Neural progenitor cell (in vitro differentiated cells): ENCODE measurements at regions not wholly inside any gene's neighbourhood (a gene's known extent, or its start where the extent isn't known, plus 50 kb on each side); places are given as distances from the start of the nearest gene placed in this dataset.

Experiments
- CTCF ChIP-seq: fragments of 200-600 bp; sonication (generic); IDR thresholded peaks from 2 replicates; pipeline ENCODE4 v1.5.1; 2017; ENCODE audit warnings: antibody characterized with exemption, mild to moderate bottlenecking
- EZH2 ChIP-seq: fragments of 200-600 bp; sonication (generic); IDR thresholded peaks from 2 replicates; pipeline ENCODE4 v1.6.1; 2017; ENCODE audit warnings: antibody characterized with exemption, mild to moderate bottlenecking, moderate library complexity
- EZH2phosphoT487 ChIP-seq: fragments of 200-600 bp; sonication (generic); IDR thresholded peaks from 2 replicates; pipeline ENCODE4 v1.6.1; 2017; ENCODE audit warnings: antibody characterized with exemption

GRCh38 chr18:64717026-64717425 is 568.1 kb upstream of the LINC00305 start:
- no peak for TF ChIP-seq EZH2
- TF ChIP-seq CTCF, result no peak
- TF ChIP-seq EZH2phosphoT487, result no peak
